CD14-positive monocyte (primary cell): ENCODE measurements at regions not wholly inside any gene's neighbourhood (a gene's known extent, or its start where the extent isn't known, plus 50 kb on each side); places are given as distances from the start of the nearest gene placed in this dataset.
"Not testable (repeated sequence)": the region's sequence is repeated elsewhere in the genome, so short reads cannot be mapped to it uniquely, and the experiment has no call there.

Source experiments
- DNase-seq, 3 donors: peaks; one replicate each; pipeline ENCODE4 v3.0.0-alpha.2; 2011 to 2022
- H2AFZ ChIP-seq: 2 replicates; pipeline ENCODE4 v1.6.0; 2012; ENCODE audit warnings: mild to moderate bottlenecking, low read depth, low read length, inconsistent platforms; ENCODE audit not compliant: insufficient read depth, poor library complexity, severe bottlenecking
- H3K27ac ChIP-seq, 2 donors: 1 replicate in 1 of 2; 2 replicates in 1 of 2; pipeline ENCODE4 v1.5.1; 2012 to 2013; ENCODE audit warnings: low read length in 2 of 2, control low read depth in 1 of 2, inconsistent platforms in 1 of 2, low read depth in 1 of 2, mild to moderate bottlenecking in 1 of 2
- H3K27me3 ChIP-seq, 2 donors: one replicate each; pipeline versions ENCODE4 v1.6.0 to v1.6.1; 2011 to 2013; ENCODE audit warnings: low read length in 2 of 2; ENCODE audit not compliant: control insufficient read depth in 2 of 2, insufficient read depth in 2 of 2
- H3K36me3 ChIP-seq, 2 donors: replicated peaks in 1 of 2; 1 replicate in 1 of 2; 2 replicates in 1 of 2; pipeline versions ENCODE4 v1.5.1 to v1.6.1; 2012 to 2013; ENCODE audit warnings: low read length in 2 of 2, control low read depth in 1 of 2, inconsistent platforms in 1 of 2, mild to moderate bottlenecking in 1 of 2; ENCODE audit not compliant: insufficient read depth in 2 of 2, control insufficient read depth in 1 of 2
- H3K4me1 ChIP-seq, 2 donors: 1 replicate in 1 of 2; 2 replicates in 1 of 2; pipeline versions ENCODE4 v1.5.1 to v1.6.1; 2012 to 2013; ENCODE audit warnings: low read length in 2 of 2, control low read depth in 1 of 2, inconsistent platforms in 1 of 2, mild to moderate bottlenecking in 1 of 2, moderate library complexity in 1 of 2; ENCODE audit not compliant: insufficient read depth in 2 of 2, control insufficient read depth in 1 of 2
- H3K4me2 ChIP-seq: replicated peaks from 2 replicates; pipeline ENCODE3; 2012; ENCODE audit warnings: low read length, moderate library complexity, mild to moderate bottlenecking; ENCODE audit not compliant: poor library complexity, severe bottlenecking; ENCODE audit errors: extremely low read depth
- H3K4me3 ChIP-seq, 3 experiments: fragments of 200-600 bp in 1 of 3; sonication (generic) in 1 of 3; replicated peaks in 1 of 3; 1 replicate in 2 of 3; 2 replicates in 1 of 3; pipeline ENCODE4 v1.5.1; 2011 to 2013; ENCODE audit warnings: low read length in 3 of 3, mild to moderate bottlenecking in 3 of 3, control low read depth in 2 of 3, low read depth in 2 of 3, inconsistent platforms in 1 of 3, moderate library complexity in 1 of 3
- H3K79me2 ChIP-seq: 2 replicates; pipeline ENCODE4 v1.6.0; 2012; ENCODE audit warnings: mild to moderate bottlenecking, control low read depth, inconsistent platforms, low read length, moderate library complexity; ENCODE audit not compliant: insufficient read depth
- H3K9ac ChIP-seq: 2 replicates; pipeline ENCODE4 v1.6.0; 2017; ENCODE audit warnings: low read length, mild to moderate bottlenecking; ENCODE audit not compliant: insufficient read depth, poor library complexity, severe bottlenecking
- H3K9me3 ChIP-seq, 2 donors: replicated peaks in 1 of 2; 1 replicate in 1 of 2; 2 replicates in 1 of 2; pipeline versions ENCODE4 v1.5.1 to v1.6.1; 2012 to 2013; ENCODE audit warnings: low read length in 2 of 2, control low read depth in 1 of 2; ENCODE audit not compliant: control insufficient read depth in 1 of 2, insufficient read depth in 1 of 2
- H4K20me1 ChIP-seq: 2 replicates; pipeline ENCODE4 v1.6.0; 2012; ENCODE audit warnings: mild to moderate bottlenecking, low read length, control low read depth, moderate library complexity; ENCODE audit not compliant: insufficient read depth
- H3K27ac Mint-ChIP-seq, 7 donors: one replicate each; pipeline ENCODE4 v1.8.0; 2020; ENCODE audit warnings: mild to moderate bottlenecking in 7 of 7, mixed read lengths in 7 of 7, moderate library complexity in 6 of 7, inconsistent platforms in 2 of 7
- H3K27me3 Mint-ChIP-seq, 3 donors: one replicate each; pipeline ENCODE4 v1.8.0; 2021 to 2022; ENCODE audit warnings: low read depth in 3 of 3, mild to moderate bottlenecking in 3 of 3, mixed read lengths in 3 of 3, moderate library complexity in 3 of 3, inconsistent platforms in 1 of 3
- H3K36me3 Mint-ChIP-seq, 2 donors: one replicate each; pipeline ENCODE4 v1.8.0; 2020; ENCODE audit warnings: mixed read lengths in 2 of 2, inconsistent platforms in 1 of 2, mild to moderate bottlenecking in 1 of 2
- H3K4me1 Mint-ChIP-seq: one replicate; pipeline ENCODE4 v1.8.0; 2020; ENCODE audit warnings: mild to moderate bottlenecking, mixed read lengths
- H3K4me3 Mint-ChIP-seq, 2 donors: one replicate each; pipeline ENCODE4 v1.8.0; 2020; ENCODE audit warnings: mild to moderate bottlenecking in 2 of 2, mixed read lengths in 2 of 2, moderate library complexity in 1 of 2
- H3K9me3 Mint-ChIP-seq, 7 donors: one replicate each; pipeline ENCODE4 v1.8.0; 2020 to 2022; ENCODE audit warnings: mixed read lengths in 7 of 7, mild to moderate bottlenecking in 6 of 7, moderate library complexity in 6 of 7, inconsistent platforms in 2 of 7
- WGBS: methylation state at CpG from one replicate; pipeline ENCODE4 v1.1.5; 2013; ENCODE audit warnings: missing lambda C conversion rate; ENCODE audit not compliant: insufficient coverage; 5-methylcytosine and 5-hydroxymethylcytosine counted together
- intact Hi-C, 2 donors: fragments of 100-400 bp; cut with micrococcal nuclease; formaldehyde crosslinking; loops; one replicate each; pipeline versions ENCODE4 v1.15.0 to v1.15.1; 2023
- TF ChIP-seq, protein P1 (sequence below): fragments of 200-600 bp; IDR thresholded peaks from one replicate; pipeline ENCODE4 v1.8.0; 2022; ENCODE audit warnings: antibody characterized with exemption, mild to moderate bottlenecking

DNA sequence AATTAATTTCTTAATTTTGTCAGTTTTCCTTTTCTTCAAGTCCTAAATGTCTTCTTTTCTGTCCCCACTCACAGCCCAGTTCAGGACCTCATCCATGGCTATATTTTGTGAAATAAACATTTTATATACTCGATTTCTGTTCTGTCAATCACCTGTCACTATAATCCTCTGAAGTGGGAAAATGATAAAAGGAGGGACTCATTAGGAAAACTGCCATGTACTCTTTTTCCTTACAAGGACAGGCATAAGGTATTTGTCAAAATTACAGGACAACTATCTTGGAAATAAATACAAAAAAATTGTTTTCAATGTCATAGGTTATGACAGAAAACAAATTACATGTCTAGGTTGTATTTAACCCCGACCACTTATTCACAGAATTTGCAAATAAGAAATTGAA lies 240.1 kb upstream of the CBLB start:
- no peak overlapping the region for H3K27ac Mint-ChIP-seq
- H3K9me3 Mint-ChIP-seq, result peaks cover 0 to 5% (median 2%) of the 10 kb centered on the region in 7 donors
- H3K4me3 Mint-ChIP-seq, result no peak overlapping the region
- WGBS, result no CpG with 5 or more reads among the region's 2 CpGs
- TF ChIP-seq, protein P1, sequence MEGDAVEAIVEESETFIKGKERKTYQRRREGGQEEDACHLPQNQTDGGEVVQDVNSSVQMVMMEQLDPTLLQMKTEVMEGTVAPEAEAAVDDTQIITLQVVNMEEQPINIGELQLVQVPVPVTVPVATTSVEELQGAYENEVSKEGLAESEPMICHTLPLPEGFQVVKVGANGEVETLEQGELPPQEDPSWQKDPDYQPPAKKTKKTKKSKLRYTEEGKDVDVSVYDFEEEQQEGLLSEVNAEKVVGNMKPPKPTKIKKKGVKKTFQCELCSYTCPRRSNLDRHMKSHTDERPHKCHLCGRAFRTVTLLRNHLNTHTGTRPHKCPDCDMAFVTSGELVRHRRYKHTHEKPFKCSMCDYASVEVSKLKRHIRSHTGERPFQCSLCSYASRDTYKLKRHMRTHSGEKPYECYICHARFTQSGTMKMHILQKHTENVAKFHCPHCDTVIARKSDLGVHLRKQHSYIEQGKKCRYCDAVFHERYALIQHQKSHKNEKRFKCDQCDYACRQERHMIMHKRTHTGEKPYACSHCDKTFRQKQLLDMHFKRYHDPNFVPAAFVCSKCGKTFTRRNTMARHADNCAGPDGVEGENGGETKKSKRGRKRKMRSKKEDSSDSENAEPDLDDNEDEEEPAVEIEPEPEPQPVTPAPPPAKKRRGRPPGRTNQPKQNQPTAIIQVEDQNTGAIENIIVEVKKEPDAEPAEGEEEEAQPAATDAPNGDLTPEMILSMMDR, result no peak
- no peaks in the 10 kb centered on the region for H3K27me3 Mint-ChIP-seq
- Histone ChIP-seq H3K9ac (no peak overlapping the region), H3K36me3 (no peaks in the 10 kb centered on the region), H3K27me3 (no peaks in the 10 kb centered on the region), H3K79me2 (no peaks in the 10 kb centered on the region), H3K27ac (no peak overlapping the region), H3K9me3 (no peaks in the 10 kb centered on the region), H3K4me2 (no peak overlapping the region), H3K4me1 (no peaks in the 10 kb centered on the region), H4K20me1 (no peaks in the 10 kb centered on the region), H2AFZ (no peak overlapping the region), H3K4me3 (no peak overlapping the region)
- H3K36me3 Mint-ChIP-seq, result no peaks in the 10 kb centered on the region
- intact Hi-C loops, result no loop called here
- DNase-seq, result no peak
- H3K4me1 Mint-ChIP-seq, result no peaks in the 10 kb centered on the region

DNA sequence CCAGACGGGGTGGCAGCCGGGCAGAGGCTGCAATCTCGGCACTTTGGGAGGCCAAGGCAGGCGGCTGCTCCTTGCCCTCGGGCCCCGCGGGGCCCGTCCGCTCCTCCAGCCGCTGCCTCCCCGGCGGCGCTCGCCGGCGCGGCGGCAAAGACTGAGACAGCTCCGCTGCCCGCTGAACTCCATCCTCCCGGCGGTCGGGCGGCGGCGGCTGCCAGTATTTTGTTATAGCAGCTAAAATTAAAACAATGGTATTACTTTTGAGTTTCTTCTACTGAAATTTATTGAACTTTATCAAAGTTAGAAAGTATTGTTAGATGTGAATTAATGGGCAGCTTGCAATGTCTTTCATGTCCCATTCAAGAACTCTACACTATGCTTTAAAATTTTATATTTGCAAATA lies 243.7 kb upstream of the CBLB start:
- H3K27ac Mint-ChIP-seq, H3K36me3 Mint-ChIP-seq, DNase-seq, H3K4me3 Mint-ChIP-seq, intact Hi-C loops, H3K9ac ChIP-seq, H3K27me3 ChIP-seq, H3K36me3 ChIP-seq, H3K27me3 Mint-ChIP-seq, H3K4me2 ChIP-seq, H3K9me3 Mint-ChIP-seq, H3K4me1 ChIP-seq, H2AFZ ChIP-seq, H4K20me1 ChIP-seq, H3K9me3 ChIP-seq, H3K79me2 ChIP-seq, H3K4me1 Mint-ChIP-seq, H3K27ac ChIP-seq, H3K4me3 ChIP-seq: not testable (repeated sequence)
- WGBS, result 97% methylated on average over 6 of the region's 26 CpGs
